ENCODE measurements at regions not wholly inside any gene's neighbourhood (a gene's known extent, or its start where the extent isn't known, plus 50 kb on each side); places are given as distances from the start of the nearest gene placed in this dataset.

DNA sequence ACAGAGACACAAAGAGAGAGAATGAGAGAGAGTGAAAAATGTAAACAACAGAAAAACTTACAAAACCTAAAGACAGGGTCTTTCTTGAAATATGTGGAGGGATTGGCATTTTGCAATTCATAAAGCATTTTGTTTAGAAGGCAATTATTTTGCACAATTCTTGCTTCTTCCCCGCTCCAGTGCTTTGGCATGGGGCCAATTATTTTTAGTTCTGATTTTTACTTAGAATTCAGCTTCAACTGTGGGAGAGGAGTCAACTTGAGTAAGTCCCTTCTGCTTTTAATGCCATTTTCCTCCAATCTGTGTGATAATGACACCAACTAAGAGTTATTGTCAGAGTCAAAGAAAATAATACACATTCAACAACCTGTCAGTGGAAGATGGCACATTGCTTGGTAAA is 1051.9 kb downstream of the NLGN4X start:
- Histone ChIP-seq H3K27me3 (ENCODE audit: insufficient read depth, low read length) (no peaks in the 10 kb centered on the region), H3K9me3 (ENCODE audit: insufficient read depth, low read depth, low read length) (no peaks in the 10 kb centered on the region)

DNA sequence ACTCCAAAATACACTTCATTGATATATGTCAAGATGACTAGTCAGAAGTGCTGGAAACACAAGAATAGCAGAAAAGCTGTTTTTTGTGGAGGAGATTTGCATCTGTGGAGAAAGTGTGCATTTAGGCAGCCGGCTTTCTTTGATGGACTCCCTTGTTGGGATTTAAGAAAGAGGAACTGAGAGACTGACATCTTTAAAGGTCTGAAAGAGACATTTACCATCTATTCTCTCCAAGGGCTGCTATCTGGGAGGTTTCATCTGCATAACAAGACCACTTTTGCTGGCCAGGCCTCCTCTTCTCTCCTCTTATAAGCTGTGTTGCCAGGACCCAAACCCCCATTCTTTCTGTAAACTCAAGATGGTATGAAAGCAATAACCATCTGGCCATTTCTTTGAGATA is 1065.0 kb downstream of the NLGN4X start:
- Histone ChIP-seq H3K27me3 (ENCODE audit: insufficient read depth, low read length) (no peaks in the 10 kb centered on the region), H3K4me1 (ENCODE audit: insufficient read depth, low read length) (no peaks in the 10 kb centered on the region; the same call in 1 of the 2 replicates), H3K9ac (ENCODE audit: low read depth, low read length) (no peak overlapping the region), H3K9me3 (ENCODE audit: insufficient read depth, low read depth, low read length) (no peaks in the 10 kb centered on the region), H3K4me3 (ENCODE audit: low read length) (no peak overlapping the region), H3K27ac (ENCODE audit: low read length) (no peak overlapping the region), H3K36me3 (ENCODE audit: insufficient read depth, low read depth, low read length) (no peaks in the 10 kb centered on the region)

More for the DNA sequence above, 1051.9 kb downstream of the NLGN4X start:
- H3K4me1 ChIP-seq (ENCODE audit: insufficient read depth, low read length): no peaks in the 10 kb centered on the region
- H3K36me3 ChIP-seq (ENCODE audit: insufficient read depth, low read depth, low read length): no peaks in the 10 kb centered on the region
- no peak overlapping the region for H3K9ac ChIP-seq (ENCODE audit: low read depth, low read length)
- no peak overlapping the region for H3K4me3 ChIP-seq (ENCODE audit: low read length)
- no peak overlapping the region for H3K27ac ChIP-seq (ENCODE audit: low read length)

DNA sequence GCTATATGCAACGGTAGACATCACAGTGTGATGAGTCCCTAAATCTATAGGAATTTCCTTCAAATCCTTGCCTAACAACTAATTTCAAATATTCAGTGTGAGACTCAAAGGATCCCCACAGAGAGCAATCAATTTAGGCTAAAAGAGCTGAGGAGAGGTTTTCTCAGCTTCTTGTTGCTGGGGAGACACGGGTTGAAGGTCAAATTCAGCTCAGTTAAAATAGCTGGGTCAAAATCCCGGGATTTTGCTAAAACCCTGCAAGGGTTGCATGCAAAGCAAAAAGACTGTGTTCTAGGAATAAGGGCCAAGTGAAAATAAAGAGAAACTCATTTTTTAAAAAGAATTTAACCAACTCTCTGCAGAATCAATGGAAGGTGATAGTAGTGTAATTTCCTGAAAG is 1073.4 kb downstream of the NLGN4X start:
- no peak overlapping the region for H3K27ac ChIP-seq (ENCODE audit: low read length)
- no peak overlapping the region for H3K4me3 ChIP-seq (ENCODE audit: low read length)
- peaks cover 7% of the 10 kb centered on the region; the same call in 1 of the 2 replicates for H3K4me1 ChIP-seq (ENCODE audit: insufficient read depth, low read length)
- H3K9me3 ChIP-seq (ENCODE audit: insufficient read depth, low read depth, low read length): no peaks in the 10 kb centered on the region
- H3K27me3 ChIP-seq (ENCODE audit: insufficient read depth, low read length): no peaks in the 10 kb centered on the region
- H3K9ac ChIP-seq (ENCODE audit: low read depth, low read length): no peak overlapping the region
- no peaks in the 10 kb centered on the region for H3K36me3 ChIP-seq (ENCODE audit: insufficient read depth, low read depth, low read length)

DNA sequence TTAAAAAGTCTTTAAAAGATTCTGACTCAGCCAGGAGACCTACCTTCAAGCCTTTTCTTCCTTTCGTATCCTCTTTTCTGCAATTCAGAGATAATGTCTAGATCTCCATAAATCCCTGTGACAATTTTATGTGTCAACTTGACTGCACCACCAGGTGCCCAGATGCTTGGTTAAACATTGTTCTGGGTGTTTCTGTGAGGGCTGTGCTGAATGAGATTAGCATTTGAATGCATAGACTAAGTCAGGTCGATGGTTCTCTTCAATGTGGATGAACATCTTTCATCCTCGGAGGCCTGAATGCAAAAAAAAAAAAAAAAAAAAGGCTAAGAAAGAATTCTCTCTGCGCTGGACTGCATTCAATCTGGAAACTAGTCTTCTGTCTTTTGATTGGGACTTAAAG is 1082.7 kb downstream of the NLGN4X start:
- Histone ChIP-seq H3K36me3 (ENCODE audit: insufficient read depth, low read depth, low read length) (no peaks in the 10 kb centered on the region), H3K4me1 (ENCODE audit: insufficient read depth, low read length) (no peaks in the 10 kb centered on the region)

DNA sequence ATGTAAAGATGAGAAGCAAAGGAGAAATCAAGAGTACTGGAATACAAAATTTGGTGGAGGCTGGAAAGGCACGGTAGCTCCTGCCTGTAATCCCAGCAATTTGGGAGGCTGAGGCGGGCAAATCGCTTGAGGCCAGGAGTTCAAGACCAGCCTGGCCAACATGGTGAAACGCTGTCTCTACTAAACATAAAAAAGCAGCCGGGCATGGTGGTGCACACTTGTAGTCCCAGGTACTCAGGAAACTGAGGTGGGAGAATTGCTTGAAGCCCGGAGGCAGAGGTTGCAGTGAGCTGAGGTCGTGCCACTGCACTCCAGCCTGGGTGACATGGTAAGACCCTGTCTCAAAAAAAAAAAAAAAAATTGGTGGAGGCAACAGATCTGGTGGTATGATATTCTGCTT is 1086.0 kb downstream of the NLGN4X start:
- Histone ChIP-seq H3K36me3 (ENCODE audit: insufficient read depth, low read depth, low read length) (no peaks in the 10 kb centered on the region), H3K4me1 (ENCODE audit: insufficient read depth, low read length) (no peaks in the 10 kb centered on the region), H3K27ac (ENCODE audit: low read length) (no peak overlapping the region), H3K27me3 (ENCODE audit: insufficient read depth, low read length) (no peaks in the 10 kb centered on the region), H3K9ac (ENCODE audit: low read depth, low read length) (no peak overlapping the region), H3K4me3 (ENCODE audit: low read length) (no peak overlapping the region), H3K9me3 (ENCODE audit: insufficient read depth, low read depth, low read length) (no peaks in the 10 kb centered on the region)

More for the DNA sequence above, 1082.7 kb downstream of the NLGN4X start:
- Histone ChIP-seq H3K9me3 (ENCODE audit: insufficient read depth, low read depth, low read length) (no peaks in the 10 kb centered on the region), H3K4me3 (ENCODE audit: low read length) (no peak overlapping the region), H3K27me3 (ENCODE audit: insufficient read depth, low read length) (no peaks in the 10 kb centered on the region), H3K9ac (ENCODE audit: low read depth, low read length) (no peak overlapping the region), H3K27ac (ENCODE audit: low read length) (no peak overlapping the region)

DNA sequence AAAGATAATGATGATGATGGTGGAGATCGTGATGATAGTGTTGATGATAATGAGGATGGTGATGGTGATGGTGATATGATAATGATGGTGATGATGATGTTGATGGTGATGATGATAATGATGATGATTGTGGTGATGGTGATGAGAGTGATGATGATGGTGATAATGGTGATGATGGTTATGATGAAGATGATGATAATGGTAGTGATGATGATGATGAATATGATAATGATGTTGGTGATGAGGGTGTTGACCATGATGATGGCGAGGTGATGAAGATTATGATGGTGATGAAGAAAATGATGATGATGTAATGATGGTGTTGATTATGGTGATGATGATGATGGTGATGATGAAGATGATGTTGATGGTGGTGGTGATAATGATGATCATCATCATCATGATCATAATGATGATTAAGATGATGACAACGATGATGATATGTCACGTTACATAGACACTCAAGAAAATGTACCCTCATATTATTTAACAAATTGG is 1106.4 kb downstream of the NLGN4X start:
- no peaks in the 10 kb centered on the region for H3K27me3 ChIP-seq (ENCODE audit: insufficient read depth, low read length)

DNA sequence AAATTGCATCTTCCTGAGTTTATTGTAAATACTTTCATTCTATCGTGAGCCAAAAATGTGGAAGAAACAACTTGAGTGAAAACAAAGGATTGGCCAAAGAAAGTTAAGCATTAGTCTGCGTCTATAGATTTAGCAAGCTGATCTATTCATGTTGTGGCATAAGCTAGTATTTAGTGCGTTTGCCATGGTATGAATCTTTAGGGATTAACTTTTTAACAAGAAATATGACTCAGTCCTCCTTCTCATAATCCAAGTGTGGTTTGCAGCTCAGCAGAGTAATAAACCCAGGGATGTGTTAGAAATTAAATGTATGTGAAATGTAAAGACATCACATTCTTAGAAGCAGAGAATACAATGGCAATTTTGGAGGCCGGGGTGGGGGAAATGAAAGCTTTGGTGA is 1110.9 kb downstream of the NLGN4X start:
- Histone ChIP-seq H3K27ac (ENCODE audit: low read length) (no peak overlapping the region), H3K36me3 (ENCODE audit: insufficient read depth, low read depth, low read length) (no peaks in the 10 kb centered on the region), H3K9me3 (ENCODE audit: insufficient read depth, low read depth, low read length) (no peaks in the 10 kb centered on the region), H3K4me1 (ENCODE audit: insufficient read depth, low read length) (no peaks in the 10 kb centered on the region), H3K4me3 (ENCODE audit: low read length) (no peak overlapping the region), H3K27me3 (ENCODE audit: insufficient read depth, low read length) (no peaks in the 10 kb centered on the region), H3K9ac (ENCODE audit: low read depth, low read length) (no peak overlapping the region)

More for the DNA sequence above, 1106.4 kb downstream of the NLGN4X start:
- Histone ChIP-seq H3K9me3 (ENCODE audit: insufficient read depth, low read depth, low read length) (no peaks in the 10 kb centered on the region), H3K4me1 (ENCODE audit: insufficient read depth, low read length) (no peaks in the 10 kb centered on the region), H3K36me3 (ENCODE audit: insufficient read depth, low read depth, low read length) (no peaks in the 10 kb centered on the region), H3K9ac (ENCODE audit: low read depth, low read length) (no peak overlapping the region), H3K4me3 (ENCODE audit: low read length) (no peak overlapping the region), H3K27ac (ENCODE audit: low read length) (no peak overlapping the region)

DNA sequence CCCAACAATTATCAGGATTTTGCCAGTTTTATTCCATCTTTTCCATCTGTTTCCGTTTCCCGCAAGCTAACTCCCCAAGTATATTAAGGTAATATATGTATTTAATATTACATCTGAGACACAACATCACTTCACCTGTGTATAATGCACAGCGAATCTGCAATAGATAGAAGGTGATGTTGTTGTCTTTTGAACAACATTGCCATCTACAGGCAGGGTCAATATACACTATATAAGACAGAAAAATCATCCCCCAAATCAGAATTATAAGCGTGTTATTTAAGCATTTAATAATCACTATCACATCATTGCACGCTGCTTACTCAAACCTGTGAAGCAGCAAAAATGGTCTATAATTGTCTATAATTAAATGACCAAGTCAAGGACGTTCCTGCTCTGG is 1115.5 kb downstream of the NLGN4X start:
- no peak overlapping the region for H3K4me3 ChIP-seq (ENCODE audit: low read length)
- no peak overlapping the region for H3K27ac ChIP-seq (ENCODE audit: low read length)

DNA sequence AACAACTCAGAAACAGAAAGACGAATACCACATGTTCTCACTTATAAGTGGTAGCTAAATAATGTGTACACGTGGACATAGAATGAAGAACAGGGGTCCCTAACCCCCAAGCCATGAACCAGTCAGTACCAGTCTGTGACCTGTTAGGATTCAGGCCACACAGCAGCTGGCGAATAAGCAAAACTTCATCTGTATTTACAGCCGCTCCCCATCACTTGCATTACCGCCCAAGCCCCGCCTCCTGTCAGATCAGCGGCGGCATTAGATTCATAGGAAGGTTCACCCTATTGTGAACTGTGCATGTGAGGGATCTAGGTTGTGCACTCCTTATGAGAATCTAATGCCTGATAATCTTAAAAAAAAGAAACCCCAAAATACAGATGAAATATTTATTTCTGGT is 1128.7 kb downstream of the NLGN4X start:
- H3K36me3 ChIP-seq (ENCODE audit: insufficient read depth, low read depth, low read length): no peaks in the 10 kb centered on the region
- no peak overlapping the region for H3K4me3 ChIP-seq (ENCODE audit: low read length)
- no peaks in the 10 kb centered on the region for H3K27me3 ChIP-seq (ENCODE audit: insufficient read depth, low read length)
- no peak overlapping the region for H3K9ac ChIP-seq (ENCODE audit: low read depth, low read length)
- H3K4me1 ChIP-seq (ENCODE audit: insufficient read depth, low read length): no peaks in the 10 kb centered on the region
- no peak overlapping the region for H3K27ac ChIP-seq (ENCODE audit: low read length)
- no peaks in the 10 kb centered on the region for H3K9me3 ChIP-seq (ENCODE audit: insufficient read depth, low read depth, low read length)

More for the DNA sequence above, 1115.5 kb downstream of the NLGN4X start:
- no peak overlapping the region for H3K9ac ChIP-seq (ENCODE audit: low read depth, low read length)
- H3K27me3 ChIP-seq (ENCODE audit: insufficient read depth, low read length): no peaks in the 10 kb centered on the region
- no peaks in the 10 kb centered on the region for H3K9me3 ChIP-seq (ENCODE audit: insufficient read depth, low read depth, low read length)
- H3K4me1 ChIP-seq (ENCODE audit: insufficient read depth, low read length): no peaks in the 10 kb centered on the region
- no peaks in the 10 kb centered on the region for H3K36me3 ChIP-seq (ENCODE audit: insufficient read depth, low read depth, low read length)

DNA sequence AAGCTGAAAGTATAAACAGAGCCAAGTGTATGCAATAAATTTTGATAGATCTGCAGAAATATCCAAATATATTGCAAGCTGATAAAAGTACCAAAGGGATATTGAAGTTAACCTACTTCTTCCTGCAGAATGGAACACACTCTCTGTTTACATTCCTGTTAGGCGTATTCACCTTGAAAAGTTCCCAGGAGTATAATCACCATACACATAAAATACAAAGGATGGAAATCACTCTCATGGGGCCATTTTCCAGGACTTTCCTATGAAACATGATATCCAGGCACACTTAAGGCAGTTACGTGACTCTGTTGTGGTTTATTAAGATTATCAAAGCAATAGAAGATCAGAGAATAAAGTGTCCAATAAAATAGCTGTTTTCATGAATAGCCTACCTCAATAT is 1142.3 kb downstream of the NLGN4X start:
- H3K36me3 ChIP-seq (ENCODE audit: insufficient read depth, low read depth, low read length): no peaks in the 10 kb centered on the region

DNA sequence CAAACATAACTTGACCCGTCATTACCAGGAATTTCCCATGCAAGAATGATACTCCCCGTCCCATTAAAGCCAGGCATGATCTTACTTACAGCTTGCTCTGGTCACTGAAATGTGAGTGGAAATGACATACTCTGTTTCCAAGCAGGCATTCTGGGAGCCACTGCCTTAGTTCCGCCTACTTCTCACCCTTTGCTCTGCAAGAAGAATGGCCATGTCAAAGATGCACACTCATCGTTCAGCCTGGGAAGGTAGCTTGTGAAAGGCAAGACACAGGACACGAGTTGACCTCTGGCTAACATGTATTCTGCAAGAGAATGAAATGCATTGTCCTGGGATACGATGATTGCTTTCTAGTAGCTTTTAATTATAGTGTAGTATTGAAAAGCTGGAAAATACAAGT is 1144.4 kb downstream of the NLGN4X start:
- no peak overlapping the region for H3K9ac ChIP-seq (ENCODE audit: low read depth, low read length)
- no peaks in the 10 kb centered on the region for H3K27me3 ChIP-seq (ENCODE audit: insufficient read depth, low read length)
- H3K27ac ChIP-seq (ENCODE audit: low read length): no peak overlapping the region
- no peaks in the 10 kb centered on the region for H3K4me1 ChIP-seq (ENCODE audit: insufficient read depth, low read length)
- H3K4me3 ChIP-seq (ENCODE audit: low read length): no peak overlapping the region
- no peaks in the 10 kb centered on the region for H3K9me3 ChIP-seq (ENCODE audit: insufficient read depth, low read depth, low read length)
- no peaks in the 10 kb centered on the region for H3K36me3 ChIP-seq (ENCODE audit: insufficient read depth, low read depth, low read length)

More for the DNA sequence above, 1142.3 kb downstream of the NLGN4X start:
- Histone ChIP-seq H3K27me3 (ENCODE audit: insufficient read depth, low read length) (no peaks in the 10 kb centered on the region), H3K4me1 (ENCODE audit: insufficient read depth, low read length) (peaks cover 3% of the 10 kb centered on the region; the same call in 1 of the 2 replicates), H3K4me3 (ENCODE audit: low read length) (no peak overlapping the region), H3K27ac (ENCODE audit: low read length) (no peak overlapping the region), H3K9ac (ENCODE audit: low read depth, low read length) (no peak overlapping the region), H3K9me3 (ENCODE audit: insufficient read depth, low read depth, low read length) (no peaks in the 10 kb centered on the region)

DNA sequence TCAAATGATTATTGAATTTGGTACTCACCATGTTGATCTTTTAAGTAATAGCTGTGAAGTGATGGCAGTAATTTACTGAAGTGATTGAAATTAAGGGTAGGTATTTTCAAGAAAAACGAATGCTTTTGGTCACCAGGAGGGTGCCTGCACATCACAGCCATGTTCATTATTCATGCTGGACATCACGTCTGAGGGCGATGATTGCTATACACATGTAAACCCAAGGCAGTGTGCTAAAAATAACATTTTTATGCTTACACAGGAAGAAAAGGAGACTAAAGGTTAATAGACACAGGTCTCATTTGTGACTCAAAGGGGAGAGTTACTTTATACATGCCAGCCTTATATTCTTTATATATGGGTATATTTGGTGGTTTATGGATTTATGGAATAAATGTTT is 1146.0 kb downstream of the NLGN4X start:
- Histone ChIP-seq H3K4me3 (ENCODE audit: low read length) (no peak overlapping the region), H3K9me3 (ENCODE audit: insufficient read depth, low read depth, low read length) (no peaks in the 10 kb centered on the region), H3K4me1 (ENCODE audit: insufficient read depth, low read length) (no peaks in the 10 kb centered on the region), H3K9ac (ENCODE audit: low read depth, low read length) (no peak overlapping the region), H3K27ac (ENCODE audit: low read length) (no peak overlapping the region), H3K27me3 (ENCODE audit: insufficient read depth, low read length) (no peaks in the 10 kb centered on the region), H3K36me3 (ENCODE audit: insufficient read depth, low read depth, low read length) (no peaks in the 10 kb centered on the region)
